ENCODE measurements at regions not wholly inside any gene's neighbourhood (a gene's known extent, or its start where the extent isn't known, plus 50 kb on each side); places are given as distances from the start of the nearest gene placed in this dataset.

GRCh38 chr2:18915227-18915626, 325.9 kb upstream of the NT5C1B start:
- TF ChIP-seq, protein P1, sequence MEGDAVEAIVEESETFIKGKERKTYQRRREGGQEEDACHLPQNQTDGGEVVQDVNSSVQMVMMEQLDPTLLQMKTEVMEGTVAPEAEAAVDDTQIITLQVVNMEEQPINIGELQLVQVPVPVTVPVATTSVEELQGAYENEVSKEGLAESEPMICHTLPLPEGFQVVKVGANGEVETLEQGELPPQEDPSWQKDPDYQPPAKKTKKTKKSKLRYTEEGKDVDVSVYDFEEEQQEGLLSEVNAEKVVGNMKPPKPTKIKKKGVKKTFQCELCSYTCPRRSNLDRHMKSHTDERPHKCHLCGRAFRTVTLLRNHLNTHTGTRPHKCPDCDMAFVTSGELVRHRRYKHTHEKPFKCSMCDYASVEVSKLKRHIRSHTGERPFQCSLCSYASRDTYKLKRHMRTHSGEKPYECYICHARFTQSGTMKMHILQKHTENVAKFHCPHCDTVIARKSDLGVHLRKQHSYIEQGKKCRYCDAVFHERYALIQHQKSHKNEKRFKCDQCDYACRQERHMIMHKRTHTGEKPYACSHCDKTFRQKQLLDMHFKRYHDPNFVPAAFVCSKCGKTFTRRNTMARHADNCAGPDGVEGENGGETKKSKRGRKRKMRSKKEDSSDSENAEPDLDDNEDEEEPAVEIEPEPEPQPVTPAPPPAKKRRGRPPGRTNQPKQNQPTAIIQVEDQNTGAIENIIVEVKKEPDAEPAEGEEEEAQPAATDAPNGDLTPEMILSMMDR (IDR thresholded peaks at IDR 0.05): no peak
- no peak for TF ChIP-seq POLR2A (IDR thresholded peaks at IDR 0.05)

Data from esophagus squamous epithelium (tissue), 4 donors.